A673 (cell line): ENCODE measurements at regions not wholly inside any gene's neighbourhood (a gene's known extent, or its start where the extent isn't known, plus 50 kb on each side); places are given as distances from the start of the nearest gene placed in this dataset.

ENCODE experiments used
- BruUV-seq: library from RNA; stranded (reverse); fragments of 400-500 nt; replicated peaks from 2 replicates; lab custom pipeline; 2021; lab: Mats Ljungman, UMichigan
- CTCF ChIA-PET: fragments of 300-600 bp; sonication (Branson Sonifier 250); formaldehyde crosslinking; loops from one replicate; lab custom pipeline; 2022; ENCODE audit warnings: antibody characterized with exemption; lab: Charles Lee
- POLR2A ChIA-PET: fragments of 300-600 bp; sonication (Branson Sonifier 250); formaldehyde crosslinking; loops from one replicate; lab custom pipeline; 2022; ENCODE audit warnings: antibody characterized with exemption; ENCODE audit not compliant: low non-redundant PET; lab: Charles Lee
- DNase-seq: peaks from one replicate; pipeline ENCODE4 v3.0.0-alpha.2; 2015; ENCODE audit warnings: low spot score
- H3K27ac ChIP-seq: fragments of 200-600 bp; sonication (generic); 2 replicates; pipeline ENCODE4 v1.5.1; 2016; ENCODE audit warnings: mixed run types, low read depth, mild to moderate bottlenecking, mixed read lengths, antibody characterized with exemption, low read length; ENCODE audit not compliant: poor library complexity, severe bottlenecking
- H3K27me3 ChIP-seq: fragments of 200-600 bp; sonication (generic); replicated peaks from 2 replicates; pipeline ENCODE4 v1.6.1; 2017; ENCODE audit warnings: mixed run types, low read depth, mild to moderate bottlenecking, mixed read lengths, antibody characterized with exemption, low read length; ENCODE audit not compliant: insufficient read depth, poor library complexity
- H3K36me3 ChIP-seq: fragments of 200-600 bp; sonication (generic); 2 replicates; pipeline ENCODE4 v1.6.1; 2016; ENCODE audit warnings: mixed run types, mild to moderate bottlenecking, mixed read lengths, antibody characterized with exemption, low read length; ENCODE audit not compliant: insufficient read depth, poor library complexity, severe bottlenecking
- H3K4me1 ChIP-seq: fragments of 200-600 bp; sonication (generic); 2 replicates; pipeline ENCODE4 v1.6.1; 2017; ENCODE audit warnings: mixed run types, mild to moderate bottlenecking, mixed read lengths, antibody characterized with exemption, low read length; ENCODE audit not compliant: insufficient read depth, poor library complexity, severe bottlenecking
- H3K4me3 ChIP-seq: fragments of 200-600 bp; sonication (generic); 2 replicates; pipeline ENCODE4 v1.5.1; 2016; ENCODE audit warnings: low read depth, mixed run types, mild to moderate bottlenecking, mixed read lengths, low read length; ENCODE audit not compliant: poor library complexity, severe bottlenecking
- H3K9me3 ChIP-seq: fragments of 200-600 bp; sonication (generic); 2 replicates; pipeline ENCODE4 v1.6.1; 2016; ENCODE audit warnings: mixed run types, low read depth, mild to moderate bottlenecking, mixed read lengths, antibody characterized with exemption, low read length; ENCODE audit not compliant: poor library complexity, severe bottlenecking
- EZH2 ChIP-seq: fragments of 200-600 bp; sonication (generic); IDR thresholded peaks from 2 replicates; pipeline ENCODE4 v1.6.1; 2017; ENCODE audit warnings: borderline replicate concordance, low read depth, mild to moderate bottlenecking, mixed read lengths, antibody characterized with exemption, low read length; ENCODE audit not compliant: poor library complexity, severe bottlenecking
- intact Hi-C: fragments of 100-400 bp; cut with micrococcal nuclease; formaldehyde crosslinking; loops from one replicate; pipeline ENCODE4 v1.10.0; 2022; ENCODE audit not compliant: unreplicated experiment
- TF ChIP-seq, protein P1 (sequence below): fragments of 300-800, 200-600 bp; sonication (generic); conservative IDR thresholded peaks from 2 replicates; pipeline ENCODE4 v1.5.1; 2017; ENCODE audit warnings: low read depth, mild to moderate bottlenecking, antibody characterized with exemption, low read length, moderate library complexity, mixed read lengths

DNA sequence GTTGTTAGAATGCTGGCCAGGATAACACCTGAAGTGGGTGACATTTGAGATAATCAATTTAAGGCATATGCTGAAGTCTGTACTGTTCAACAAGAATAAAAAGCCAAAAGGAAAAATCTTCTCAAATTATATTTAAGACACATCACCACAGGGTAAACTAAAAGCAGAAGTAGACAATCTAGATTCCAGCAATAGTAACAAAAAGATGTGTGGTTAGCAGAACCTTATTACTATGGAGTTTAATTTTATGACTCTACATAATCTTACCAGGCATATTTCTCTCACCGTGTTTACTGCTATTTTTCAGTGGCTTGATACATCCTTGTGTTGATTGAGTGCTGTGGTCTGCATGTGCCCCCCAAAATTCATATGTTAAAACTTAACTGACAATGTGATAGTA lies 300.4 kb upstream of the ZP4 start:
- H3K27ac ChIP-seq: no peak overlapping the region
- intact Hi-C loops: no loop called here
- no peak overlapping the region for H3K4me3 ChIP-seq
- no peaks in the 10 kb centered on the region for H3K4me1 ChIP-seq
- no TSS peak for BruUV-seq
- no peaks in the 10 kb centered on the region for H3K27me3 ChIP-seq
- H3K36me3 ChIP-seq: no peaks in the 10 kb centered on the region
- DNase-seq: no peak
- ChIA-PET POLR2A (no interaction called here), CTCF (no interaction called here)
- no peak for TF ChIP-seq EZH2
- TF ChIP-seq, protein P1, sequence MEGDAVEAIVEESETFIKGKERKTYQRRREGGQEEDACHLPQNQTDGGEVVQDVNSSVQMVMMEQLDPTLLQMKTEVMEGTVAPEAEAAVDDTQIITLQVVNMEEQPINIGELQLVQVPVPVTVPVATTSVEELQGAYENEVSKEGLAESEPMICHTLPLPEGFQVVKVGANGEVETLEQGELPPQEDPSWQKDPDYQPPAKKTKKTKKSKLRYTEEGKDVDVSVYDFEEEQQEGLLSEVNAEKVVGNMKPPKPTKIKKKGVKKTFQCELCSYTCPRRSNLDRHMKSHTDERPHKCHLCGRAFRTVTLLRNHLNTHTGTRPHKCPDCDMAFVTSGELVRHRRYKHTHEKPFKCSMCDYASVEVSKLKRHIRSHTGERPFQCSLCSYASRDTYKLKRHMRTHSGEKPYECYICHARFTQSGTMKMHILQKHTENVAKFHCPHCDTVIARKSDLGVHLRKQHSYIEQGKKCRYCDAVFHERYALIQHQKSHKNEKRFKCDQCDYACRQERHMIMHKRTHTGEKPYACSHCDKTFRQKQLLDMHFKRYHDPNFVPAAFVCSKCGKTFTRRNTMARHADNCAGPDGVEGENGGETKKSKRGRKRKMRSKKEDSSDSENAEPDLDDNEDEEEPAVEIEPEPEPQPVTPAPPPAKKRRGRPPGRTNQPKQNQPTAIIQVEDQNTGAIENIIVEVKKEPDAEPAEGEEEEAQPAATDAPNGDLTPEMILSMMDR: no peak
- no peaks in the 10 kb centered on the region for H3K9me3 ChIP-seq

DNA sequence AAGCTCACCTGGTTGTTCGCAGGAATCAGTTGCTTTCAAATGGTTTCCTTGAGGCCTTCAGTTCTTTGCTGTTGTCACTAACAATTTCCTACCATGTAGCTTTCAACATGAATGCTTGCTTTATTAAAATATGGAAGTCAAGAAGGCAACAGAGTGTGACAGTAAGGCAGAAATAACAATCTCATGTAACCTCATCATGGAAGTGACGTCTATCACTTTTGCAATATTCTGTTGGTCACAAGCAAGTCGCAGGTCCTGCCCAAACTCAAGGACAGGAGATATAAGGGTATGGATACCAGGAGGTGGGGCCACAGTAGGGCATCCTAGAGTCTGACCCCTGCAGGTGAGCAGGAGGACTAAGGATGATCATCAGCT lies 296.8 kb upstream of the ZP4 start:
- Histone ChIP-seq H3K9me3 (no peaks in the 10 kb centered on the region), H3K27ac (no peak overlapping the region), H3K4me1 (no peaks in the 10 kb centered on the region), H3K4me3 (no peak overlapping the region), H3K36me3 (no peaks in the 10 kb centered on the region), H3K27me3 (no peaks in the 10 kb centered on the region)
- intact Hi-C loops: no loop called here
- TF ChIP-seq EZH2: no peak
- TF ChIP-seq, protein P1: no peak
- no peak for DNase-seq
- CTCF ChIA-PET: interaction anchor here (0.5 kb wide), 1 partner anchor 22 kb away, joined by 3 read pairs; no protein-coding TSS in a partner anchor
- POLR2A ChIA-PET: no interaction called here
- no TSS peak for BruUV-seq

DNA sequence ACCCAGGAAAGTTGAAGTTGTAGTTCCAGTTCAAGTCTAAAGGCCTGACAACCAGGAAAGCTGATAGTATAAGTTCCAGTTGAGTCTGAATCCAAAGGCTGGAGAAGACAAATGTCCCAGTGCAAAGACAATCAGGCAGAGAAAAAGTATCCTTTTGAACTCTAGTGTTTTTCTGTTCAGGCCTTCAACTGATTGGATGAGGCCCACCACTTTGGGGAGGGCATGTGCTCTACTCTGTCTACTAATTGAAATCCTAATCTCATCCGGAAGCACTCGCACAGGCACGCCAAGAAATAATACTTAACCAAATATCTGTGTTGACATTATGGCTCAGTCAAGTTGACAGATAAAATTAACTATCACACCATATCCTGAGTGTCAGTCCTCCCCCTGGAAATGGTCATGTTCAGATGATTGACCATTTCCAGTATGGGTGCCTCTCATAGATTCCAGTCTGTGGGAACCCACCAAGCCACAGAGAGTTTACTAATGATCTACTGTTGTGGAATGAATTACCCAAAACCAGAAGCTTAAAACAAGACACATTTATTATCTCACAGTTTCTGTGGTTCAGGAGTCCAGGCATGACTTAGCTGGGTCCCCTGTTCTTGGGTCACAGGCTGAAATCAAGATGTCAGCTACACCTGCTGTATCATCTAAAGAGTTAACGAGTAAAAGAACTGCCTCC lies 296.3 kb upstream of the ZP4 start:
- BruUV-seq: no TSS peak
- POLR2A ChIA-PET: no interaction called here
- Histone ChIP-seq H3K9me3 (no peaks in the 10 kb centered on the region), H3K4me1 (no peaks in the 10 kb centered on the region), H3K36me3 (no peaks in the 10 kb centered on the region), H3K27me3 (no peaks in the 10 kb centered on the region), H3K4me3 (no peak overlapping the region), H3K27ac (no peak overlapping the region)
- no peak for DNase-seq
- intact Hi-C loops: no loop called here
- CTCF ChIA-PET: no interaction called here
- TF ChIP-seq EZH2: no peak
- TF ChIP-seq, protein P1: no peak
